ENCODE measurements at regions not wholly inside any gene's neighbourhood (a gene's known extent, or its start where the extent isn't known, plus 50 kb on each side); places are given as distances from the start of the nearest gene placed in this dataset.

GRCh38 chr4:58833126-58833525, 1722.9 kb upstream of the IGFBP7 start:
- TF ChIP-seq MAX (IDR thresholded peaks at IDR 0.05; ENCODE audit: low read depth, low read length) (no peak), POLR2A (IDR thresholded peaks at IDR 0.05; ENCODE audit: low read depth, low read length) (no peak), EZH2 (IDR thresholded peaks at IDR 0.05; ENCODE audit: borderline replicate concordance, control insufficient read depth, low read depth, low read length) (no peak), NR2F1 (conservative IDR thresholded peaks at IDR 0.05) (no peak), BCLAF1 (IDR thresholded peaks at IDR 0.05) (no peak), SREBF2 (IDR thresholded peaks at IDR 0.05; ENCODE audit: low read length) (no peak), SPI1 (IDR thresholded peaks at IDR 0.05; ENCODE audit: borderline replicate concordance, insufficient read depth, low read depth, low read length) (no peak)

Data from GM12878 (cell line).